NT2/D1 (cell line): ENCODE measurements at regions not wholly inside any gene's neighbourhood (a gene's known extent, or its start where the extent isn't known, plus 50 kb on each side); places are given as distances from the start of the nearest gene placed in this dataset.

Experiments used
- SUZ12 ChIP-seq: IDR thresholded peaks from 2 replicates; pipeline ENCODE4 v1.6.1; 2011; ENCODE audit not compliant: insufficient read length, insufficient read depth; ENCODE audit errors: extremely low read depth
- YY1 ChIP-seq: IDR thresholded peaks from 2 replicates; pipeline ENCODE4 v1.6.1; 2011; ENCODE audit not compliant: insufficient read length, insufficient read depth
- ZNF274 ChIP-seq: IDR thresholded peaks from 2 replicates; pipeline ENCODE4 v1.6.1; 2011; ENCODE audit warnings: mild to moderate bottlenecking, low read depth, low read length

- TF ChIP-seq SUZ12 (no peak), ZNF274 (no peak), YY1 (no peak)
These were observed 604.2 kb downstream of the EPHA5 start for GRCh38 chr4:65066106-65066505.
